Stimulated activated CD8-positive, alpha-beta memory T cell treated with anti-CD3 and anti-CD28 coated beads, Interleukin-12 subunit alpha, Interleukin-12 subunit beta, amount 100 ng/mL, for 1 hour (primary cell): ENCODE measurements at regions not wholly inside any gene's neighbourhood (a gene's known extent, or its start where the extent isn't known, plus 50 kb on each side); places are given as distances from the start of the nearest gene placed in this dataset.

Source experiments
- DNase-seq: peaks from one replicate; pipeline ENCODE4 v3.0.0-alpha.2; 2020; ENCODE audit warnings: low read depth

DNA sequence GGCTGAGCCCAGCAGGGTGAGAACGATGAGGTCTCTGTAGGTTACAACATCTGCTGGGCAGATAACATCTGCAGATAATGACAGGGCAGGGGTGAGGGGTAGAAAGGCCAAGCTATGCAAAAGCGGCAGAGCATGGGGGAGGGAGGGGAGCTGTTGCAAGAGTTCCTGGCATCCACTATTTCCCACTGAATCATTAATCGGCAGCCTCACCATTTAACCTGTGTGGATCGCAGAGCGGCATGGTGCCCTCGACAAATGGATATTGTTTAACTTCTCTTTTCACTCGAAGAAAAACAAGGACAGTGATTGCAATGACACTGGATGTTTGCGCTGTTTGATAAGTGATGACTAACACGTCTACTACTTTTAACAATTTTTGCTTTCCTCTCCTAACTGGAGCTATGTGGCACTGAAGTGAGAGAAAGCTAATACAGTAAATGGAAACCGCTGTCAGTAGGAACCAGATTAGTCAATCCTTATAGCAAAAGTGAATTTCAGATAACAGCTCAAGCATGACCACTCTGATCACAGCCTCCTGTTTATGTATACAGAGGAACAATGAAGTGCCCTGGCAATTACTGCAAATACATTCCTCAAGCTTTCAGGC, 381.5 kb downstream of the TFAP2A start:
- no peak for DNase-seq

DNA sequence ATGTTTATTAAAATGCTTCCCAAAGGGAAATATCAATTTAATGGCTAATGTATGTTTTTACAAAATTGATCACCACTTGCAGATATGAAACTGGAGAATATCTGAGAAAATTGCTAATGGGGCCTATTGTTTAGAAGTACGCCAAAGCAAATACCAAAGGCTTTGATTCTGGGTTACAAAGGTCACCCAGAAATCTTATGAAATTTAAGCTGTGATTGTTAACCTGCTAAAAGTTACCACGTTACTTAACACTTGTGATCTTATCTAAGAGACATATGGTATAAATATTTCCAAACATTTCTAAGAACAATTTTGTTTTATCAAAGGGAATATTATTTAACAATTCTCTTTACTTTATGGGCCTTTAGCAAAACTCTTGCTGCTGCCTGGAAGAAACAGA, 383.3 kb downstream of the TFAP2A start:
- DNase-seq = no peak

DNA sequence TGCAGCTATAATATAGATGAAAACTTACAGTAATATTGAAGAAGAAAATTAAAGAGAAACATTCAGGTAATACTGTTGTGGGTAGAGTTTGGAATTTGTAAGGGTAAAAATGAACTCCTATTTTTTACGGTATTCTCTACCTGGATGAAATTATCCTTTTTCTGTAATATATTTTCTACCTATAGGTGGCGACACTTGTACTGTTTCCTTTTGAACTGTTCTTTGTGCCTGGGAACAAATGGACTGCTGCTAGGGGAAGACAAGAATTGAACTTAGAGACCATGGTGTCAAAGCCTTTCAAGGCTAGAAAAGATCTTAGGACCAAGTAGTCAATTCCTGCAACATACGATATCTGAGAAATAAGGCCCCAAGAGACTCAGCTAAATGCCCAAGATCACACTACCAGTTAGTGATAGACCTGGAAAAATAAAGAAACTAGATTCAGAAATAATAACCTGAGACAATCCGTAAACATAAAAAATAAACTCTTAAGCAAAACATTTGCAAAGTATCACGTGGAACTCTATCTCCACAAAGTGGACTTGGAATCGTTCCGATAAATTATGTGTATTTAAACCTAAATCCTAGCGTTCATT, 383.8 kb downstream of the TFAP2A start:
- DNase-seq = no peak

DNA sequence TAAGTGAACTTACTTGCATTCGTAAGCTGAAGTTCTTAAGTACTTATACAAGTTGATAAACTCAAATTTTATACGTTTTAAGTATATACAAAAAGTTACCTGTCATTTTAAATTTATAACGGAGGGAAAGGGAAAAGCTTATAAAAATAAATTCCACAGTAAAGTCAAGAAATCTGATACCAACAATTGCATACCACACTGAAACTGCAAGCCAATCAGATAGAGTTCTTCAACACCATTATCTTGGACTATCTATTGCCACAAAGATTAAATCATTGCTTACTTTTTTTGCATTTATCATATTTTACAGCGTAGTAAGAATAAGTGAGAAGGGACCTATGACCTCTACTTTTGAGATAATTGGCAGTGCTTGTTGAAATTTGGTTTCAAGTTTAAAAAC, 386.7 kb downstream of the TFAP2A start:
- no peak for DNase-seq

DNA sequence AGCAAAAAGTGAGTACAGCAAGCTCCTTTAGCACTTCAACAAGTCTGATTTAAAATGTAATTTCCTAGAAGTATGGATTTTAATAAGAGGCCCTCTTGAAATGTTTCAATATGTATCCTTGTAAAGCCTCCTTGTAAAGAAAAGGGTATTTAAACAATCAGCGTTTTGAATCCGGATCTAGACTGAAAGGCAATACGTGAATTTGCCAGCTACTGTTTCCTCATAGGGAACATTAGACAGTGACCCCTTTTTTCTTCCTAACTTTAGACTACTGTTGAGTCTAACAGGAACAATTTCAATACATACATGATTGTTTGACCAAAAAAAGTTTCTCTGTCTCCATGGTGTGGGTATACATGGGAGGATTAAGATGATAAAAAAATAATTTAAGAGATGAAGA, 395.0 kb downstream of the TFAP2A start:
- DNase-seq = no peak

DNA sequence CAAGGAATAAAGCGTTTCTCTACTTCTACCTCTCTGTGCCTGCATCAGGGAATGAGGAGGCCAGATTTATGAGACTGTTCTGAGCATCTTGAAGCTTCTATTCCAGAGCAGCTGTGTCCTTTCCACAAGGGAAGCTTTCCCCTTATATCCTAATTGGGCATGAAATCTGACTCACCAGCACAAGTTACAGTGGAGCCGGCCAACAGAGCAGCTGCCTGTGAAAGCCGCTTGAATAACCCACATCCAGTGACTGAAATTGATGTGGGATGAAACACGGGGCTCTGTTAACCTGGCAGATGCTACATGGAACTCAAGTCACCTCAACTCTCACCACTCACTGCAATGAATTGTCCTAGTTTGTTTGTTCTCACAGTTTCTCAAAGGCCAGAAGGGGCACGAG, 400.3 kb downstream of the TFAP2A start:
- no peak for DNase-seq

DNA sequence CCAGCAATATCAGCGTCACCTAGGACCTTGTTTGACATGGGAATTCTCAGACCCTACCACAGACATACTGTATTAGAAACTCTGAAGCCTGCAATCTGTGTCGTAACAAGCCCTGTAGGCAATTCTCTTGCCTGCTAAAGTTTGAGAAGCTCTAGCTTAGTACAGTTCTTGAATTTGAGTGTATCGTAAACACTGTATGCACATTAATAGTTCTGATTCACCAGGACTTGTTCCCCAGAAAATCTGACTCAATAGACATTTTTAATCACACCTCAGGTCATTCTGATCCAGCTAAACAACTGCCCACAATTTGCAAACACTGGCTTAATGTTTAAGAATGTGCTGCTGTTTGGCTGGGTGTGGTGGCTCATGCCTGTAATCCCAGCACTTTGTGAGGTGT, 414.3 kb downstream of the TFAP2A start:
- no peak for DNase-seq

DNA sequence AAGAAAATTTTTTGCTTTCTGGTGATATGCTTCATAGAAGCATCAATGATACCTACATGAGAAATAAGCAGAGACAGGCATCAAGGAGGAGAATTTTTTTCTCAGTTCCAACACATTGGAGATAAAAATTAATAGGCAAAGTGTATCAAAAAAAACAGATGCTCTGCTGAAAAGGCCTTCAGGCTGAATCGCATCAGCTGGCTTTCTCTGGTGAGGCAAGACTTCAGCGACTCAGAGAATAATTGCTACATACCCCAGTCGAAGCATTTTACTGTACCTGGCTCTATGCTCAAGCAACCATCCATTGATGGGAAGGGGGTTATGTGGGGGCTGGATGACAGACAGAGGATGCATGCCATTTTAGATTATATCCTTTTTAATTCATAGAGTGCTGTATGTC, 415.1 kb downstream of the TFAP2A start:
- no peak for DNase-seq

DNA sequence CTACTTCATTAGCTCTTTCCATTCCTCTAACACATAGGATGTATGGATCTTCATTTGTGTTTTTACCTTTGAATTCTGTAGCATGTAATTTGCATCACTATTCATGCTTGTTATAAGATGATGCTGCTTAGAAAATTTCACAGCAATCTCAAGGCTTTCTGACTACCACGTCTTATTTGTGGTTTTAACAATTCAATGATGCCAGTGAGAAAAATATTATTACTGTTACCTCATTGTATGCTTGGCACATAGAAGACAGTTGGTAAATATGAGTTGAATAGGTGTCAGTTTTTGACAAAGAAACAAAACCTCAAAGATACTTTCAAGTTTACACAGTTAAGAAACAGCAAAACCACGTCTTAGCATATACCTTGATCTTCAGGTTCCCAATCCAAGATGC, 428.6 kb downstream of the TFAP2A start:
- no peak for DNase-seq

DNA sequence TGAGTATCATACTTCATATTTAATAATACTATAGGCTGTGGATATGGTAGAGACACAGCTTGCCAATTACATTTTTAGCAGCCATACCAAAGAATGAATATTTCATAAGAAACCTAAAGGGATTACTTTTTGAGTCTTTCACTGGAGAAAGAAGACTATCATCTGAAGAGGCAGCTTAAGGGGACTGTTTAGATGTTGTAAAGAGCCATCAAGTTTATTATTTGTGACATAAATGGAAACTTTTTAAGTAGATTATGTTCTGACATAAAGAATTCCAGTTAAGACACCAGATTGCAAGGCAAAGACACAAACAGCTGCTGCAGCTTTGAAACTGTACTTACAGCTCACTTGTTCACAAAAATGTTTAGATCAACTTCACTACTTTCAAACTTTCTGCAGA, 429.4 kb downstream of the TFAP2A start:
- no peak for DNase-seq

DNA sequence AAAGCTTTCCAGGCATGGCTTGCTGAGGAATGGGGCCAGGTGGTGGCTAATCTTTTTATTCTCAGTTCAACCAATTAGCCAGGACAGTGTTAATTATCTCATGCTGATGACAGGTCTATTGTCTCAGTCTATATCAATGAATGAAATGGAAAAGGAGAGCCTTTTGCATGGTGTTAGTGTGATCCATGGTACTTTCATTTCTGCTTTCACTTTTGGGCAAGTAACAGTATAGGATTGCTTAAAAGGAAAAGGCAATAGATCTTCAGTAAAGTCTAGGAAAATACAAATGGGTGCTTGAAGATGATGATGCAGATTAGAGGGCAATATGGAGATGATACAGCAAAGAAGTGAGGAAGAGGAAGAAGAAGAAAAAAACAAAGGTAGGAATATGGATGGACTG, 430.3 kb downstream of the TFAP2A start:
- no peak for DNase-seq

DNA sequence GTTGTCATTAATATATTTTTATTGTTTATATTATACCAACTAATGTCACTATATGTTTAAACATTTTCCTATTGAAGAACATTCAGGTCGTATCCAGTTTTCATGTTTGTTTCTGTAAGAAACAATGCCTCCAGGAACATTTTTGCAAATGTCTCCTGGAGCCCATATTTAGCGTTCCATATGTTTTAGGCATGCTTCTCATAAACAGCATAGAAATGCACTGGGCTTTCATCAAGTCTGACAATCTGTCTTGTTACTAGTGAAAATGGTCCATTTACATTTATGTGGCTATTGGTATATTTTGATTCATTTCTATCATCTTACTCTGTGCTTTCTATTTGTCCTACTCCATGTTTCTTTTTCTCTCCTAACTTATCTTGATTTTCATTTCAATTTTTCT, 431.7 kb downstream of the TFAP2A start:
- DNase-seq = no peak

DNA sequence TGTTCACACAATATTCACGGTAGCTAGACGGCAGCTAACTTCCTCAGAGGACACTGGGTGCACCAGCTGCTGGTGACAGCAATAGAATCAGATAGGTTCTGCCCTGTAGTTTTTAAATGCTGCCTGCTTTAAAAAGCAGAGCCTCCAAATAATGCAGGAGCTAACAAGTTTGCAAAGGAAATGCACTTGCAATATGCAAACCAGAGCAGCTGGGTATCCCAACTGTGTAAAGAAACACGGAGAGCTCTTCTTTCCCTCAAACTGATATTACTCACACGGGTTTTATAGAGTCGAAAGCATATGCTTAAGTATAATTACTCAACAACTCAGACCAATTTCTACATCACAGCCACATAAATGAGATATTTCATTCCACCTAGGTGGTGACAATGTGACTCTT, 432.7 kb downstream of the TFAP2A start:
- no peak for DNase-seq

DNA sequence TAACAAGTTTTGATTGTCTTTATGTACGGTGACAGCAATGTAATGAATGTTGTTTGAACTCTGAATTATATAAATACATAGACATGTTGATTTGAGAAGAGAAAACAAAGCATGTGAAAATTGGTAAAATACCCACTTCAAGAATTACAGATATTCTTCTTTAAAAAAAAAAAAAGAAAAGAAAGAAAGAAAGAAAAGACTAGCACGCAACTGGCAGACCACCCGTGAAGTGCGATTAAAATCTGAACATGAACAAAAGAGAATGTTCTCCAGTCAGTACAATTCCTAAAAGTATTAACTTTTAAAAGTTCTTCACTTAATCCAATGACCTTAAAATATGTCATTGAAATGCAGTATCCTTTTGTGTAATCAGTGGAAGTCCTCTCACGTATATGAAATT, 434.9 kb downstream of the TFAP2A start:
- DNase-seq = no peak

DNA sequence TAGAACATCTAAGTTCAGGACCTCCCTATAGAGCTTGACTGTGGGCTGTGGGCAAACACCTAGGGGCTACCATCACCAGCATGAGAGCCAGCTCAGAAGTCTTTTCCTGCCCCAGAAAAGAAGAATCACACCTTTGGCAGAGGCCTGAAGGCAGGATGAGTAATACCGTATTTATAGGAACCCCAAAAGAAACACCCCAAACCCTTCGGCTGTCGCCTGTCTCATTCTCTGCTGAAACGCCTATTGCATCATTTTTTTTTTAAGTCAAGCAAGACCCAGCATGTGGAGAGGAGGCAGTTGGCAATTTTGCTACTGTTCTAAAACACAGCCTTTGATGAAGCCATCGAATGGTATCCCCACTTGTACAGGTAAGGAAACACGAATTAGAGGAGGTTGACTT, 436.4 kb downstream of the TFAP2A start:
- DNase-seq = no peak

DNA sequence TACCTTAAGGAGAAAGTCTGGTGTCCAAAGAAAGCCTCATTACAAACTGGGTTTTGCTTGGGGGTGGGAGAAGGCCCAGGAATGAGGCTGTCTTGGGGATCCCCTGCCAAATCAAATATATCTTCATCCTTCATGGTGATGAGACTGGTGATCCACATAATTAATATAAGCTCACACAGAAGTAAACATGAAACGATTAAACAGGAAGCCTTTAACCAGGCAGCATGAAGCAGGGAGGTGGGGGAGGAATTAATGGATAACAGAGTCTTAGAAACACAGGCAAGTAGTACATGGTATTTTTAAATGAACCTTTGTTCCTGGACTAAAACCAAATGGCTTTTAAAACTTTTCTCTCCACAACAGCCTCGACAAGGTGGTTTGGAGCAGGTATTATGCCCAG, 437.5 kb downstream of the TFAP2A start:
- no peak for DNase-seq

DNA sequence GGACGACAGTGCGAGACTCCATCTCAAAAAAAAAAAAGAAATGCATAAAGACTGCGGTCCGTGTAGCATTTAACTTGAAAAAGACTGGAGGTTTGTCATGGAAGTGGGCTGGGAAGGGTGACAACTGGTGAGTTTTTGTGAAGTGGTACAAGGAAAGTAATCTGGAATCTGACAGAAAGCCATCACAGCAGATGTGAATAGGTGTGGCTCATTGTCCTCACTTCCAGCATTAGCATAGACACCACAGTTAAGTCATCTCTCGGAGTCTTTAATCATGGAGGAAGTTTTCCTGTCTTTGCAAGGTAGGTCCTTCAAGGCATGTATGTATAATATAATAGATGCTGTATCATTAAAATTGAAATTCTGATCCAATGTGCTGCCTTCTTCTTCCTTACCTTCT, 453.2 kb downstream of the TFAP2A start:
- DNase-seq = no peak

DNA sequence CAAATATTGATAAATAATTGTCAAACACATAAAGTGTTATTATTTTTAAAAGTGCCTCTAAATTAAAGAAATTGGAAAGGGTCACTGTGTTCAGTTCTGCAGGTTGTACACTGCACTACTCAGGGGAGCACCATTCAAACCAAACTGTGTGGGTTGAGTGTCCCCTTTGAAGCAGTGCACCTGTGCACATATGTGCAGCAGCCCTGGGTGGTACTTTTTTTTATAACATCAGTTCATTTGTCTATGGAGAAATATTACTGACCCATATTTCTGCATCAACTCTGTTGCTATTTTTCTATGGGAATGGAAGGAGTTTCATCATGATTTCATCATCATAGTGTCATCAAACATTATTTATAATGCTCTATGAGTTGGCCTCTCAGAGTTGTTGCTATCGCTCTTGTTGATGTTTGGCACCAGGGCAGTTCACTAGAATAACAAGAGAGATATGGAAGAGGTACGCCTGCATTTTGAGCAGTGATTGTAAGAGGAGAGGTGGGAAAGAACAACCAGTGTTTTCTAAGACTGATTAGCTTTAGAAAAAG, 457.6 kb downstream of the TFAP2A start:
- DNase-seq = no peak

DNA sequence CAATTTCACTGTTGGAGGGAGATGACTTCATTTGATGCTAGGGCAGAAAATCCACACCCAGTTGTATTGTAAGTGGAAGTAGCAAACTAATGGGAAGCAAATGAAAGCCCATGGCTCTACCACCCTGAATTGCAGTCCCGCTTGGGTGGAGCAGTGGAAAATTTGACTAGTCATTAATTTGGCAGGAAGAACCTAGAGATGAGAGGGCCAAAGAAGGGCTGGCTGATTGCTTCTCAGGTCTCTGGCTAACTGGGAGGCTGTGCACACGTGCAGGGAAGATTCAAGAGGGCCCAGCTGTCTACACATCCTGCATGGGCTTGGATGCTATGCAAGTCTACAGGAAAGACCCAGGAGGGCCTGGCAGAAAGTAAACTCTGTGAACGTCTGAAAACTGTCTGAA, 466.2 kb downstream of the TFAP2A start:
- DNase-seq = no peak

DNA sequence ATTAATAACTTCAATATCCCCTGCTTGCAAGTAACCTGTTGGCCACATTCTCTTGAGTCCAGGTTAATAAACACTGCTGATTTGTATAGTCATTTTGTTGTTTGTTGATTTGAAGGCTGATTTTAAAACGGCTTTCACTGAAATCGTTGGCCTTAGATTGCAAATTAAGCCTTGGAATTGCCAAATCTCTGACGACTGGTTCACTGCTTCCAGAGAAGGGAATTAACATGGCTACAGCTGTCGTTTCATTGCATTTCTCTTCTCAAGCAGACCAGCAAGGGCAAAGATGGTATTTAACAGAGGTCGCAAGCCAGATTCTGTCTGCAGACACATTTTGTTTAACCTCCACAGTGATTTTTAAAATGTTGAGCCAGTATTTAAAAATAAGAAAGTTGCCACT, 470.9 kb downstream of the TFAP2A start:
- DNase-seq = no peak

DNA sequence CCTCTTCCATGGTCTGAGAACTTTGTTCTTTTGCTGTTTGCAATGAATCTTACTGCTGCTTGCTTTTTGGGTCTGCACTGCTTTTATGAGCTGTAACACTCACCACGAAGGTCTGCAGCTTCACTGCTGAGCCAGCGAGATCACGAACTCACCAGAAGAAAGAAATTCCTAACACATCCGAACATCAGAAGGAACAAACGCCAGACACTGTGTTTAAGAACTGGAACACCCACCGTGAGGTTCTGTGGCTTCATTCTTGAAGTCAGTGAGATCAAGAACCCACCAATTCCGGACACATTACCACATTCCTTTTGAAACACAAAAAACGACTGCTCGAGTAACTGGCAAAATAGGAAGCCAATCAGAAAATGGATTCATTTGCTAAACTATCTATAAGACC, 471.8 kb downstream of the TFAP2A start:
- no peak for DNase-seq

DNA sequence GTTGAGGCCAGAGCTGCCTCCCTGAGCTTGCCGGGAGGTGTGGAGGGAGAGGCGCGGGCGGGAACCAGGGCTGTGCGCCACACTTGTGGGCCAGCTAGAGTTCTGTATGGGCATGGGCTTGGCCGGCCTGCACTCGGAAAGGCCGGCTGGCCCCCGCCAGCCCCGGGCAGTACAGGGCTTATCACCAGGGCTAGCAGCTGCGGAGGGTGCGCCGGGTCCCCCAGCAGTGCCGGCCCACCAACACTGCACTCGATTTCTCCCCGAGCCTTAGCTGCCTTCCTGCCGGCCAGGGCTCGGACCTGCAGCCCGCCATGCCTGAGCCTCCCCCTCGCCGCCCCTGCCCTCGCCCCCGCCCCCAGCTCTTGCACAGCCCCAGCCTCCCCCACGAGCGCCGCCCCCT, 472.7 kb downstream of the TFAP2A start:
- no peak for DNase-seq

DNA sequence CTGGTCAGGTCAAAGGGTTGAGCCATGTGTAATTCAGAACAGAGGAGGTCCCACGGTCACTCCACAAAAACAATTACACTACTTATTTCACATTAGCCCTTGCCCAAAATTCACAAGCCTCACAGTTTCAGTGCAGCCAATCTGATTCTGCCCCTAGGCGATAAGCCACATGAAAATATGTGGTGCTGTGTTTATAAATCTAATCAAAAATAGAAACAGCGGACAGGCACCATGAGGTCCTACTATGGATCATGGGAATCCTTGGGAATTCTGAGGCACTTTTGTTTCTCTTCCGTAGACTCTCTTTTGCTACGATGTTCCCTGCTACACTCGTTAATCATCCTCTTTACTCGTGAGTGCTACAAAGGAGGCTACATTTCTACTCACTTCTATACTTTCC, 476.1 kb downstream of the TFAP2A start:
- no peak for DNase-seq

DNA sequence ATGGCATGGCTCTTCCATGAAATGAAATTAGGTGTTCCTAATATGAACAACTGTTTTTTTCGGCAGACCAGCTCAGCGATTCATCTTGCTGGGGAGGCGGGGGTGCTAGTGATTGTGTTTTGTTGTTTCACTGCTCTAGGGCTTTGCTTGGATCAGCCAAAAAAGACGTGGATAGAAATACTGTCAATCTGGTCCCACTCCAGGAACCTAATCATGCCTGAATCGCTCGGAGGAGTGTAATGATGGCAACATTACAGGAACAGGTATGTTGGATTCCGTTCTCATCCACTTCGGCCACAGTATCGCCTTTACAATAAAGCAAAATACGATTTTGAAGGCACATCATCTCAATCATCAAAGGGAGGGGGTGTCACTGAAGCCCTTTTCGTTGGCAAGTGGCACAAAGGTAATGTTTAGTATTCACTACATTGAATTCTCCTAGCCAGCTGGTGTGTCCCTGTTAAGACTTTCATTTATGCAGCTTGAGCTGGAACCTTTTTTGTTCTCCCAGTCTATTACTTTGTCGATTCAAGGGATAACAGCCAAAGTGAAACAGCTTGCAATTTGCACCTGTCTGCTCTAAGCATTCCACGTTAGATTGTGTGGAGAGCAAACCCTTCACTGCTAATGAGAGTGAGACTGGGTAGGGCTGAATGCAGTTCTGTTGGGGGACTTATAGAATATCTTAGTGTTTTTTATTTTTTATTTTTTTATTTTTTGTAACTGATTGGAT, 477.7 kb downstream of the TFAP2A start:
- no peak for DNase-seq
